ENCODE measurements at regions not wholly inside any gene's neighbourhood (a gene's known extent, or its start where the extent isn't known, plus 50 kb on each side); places are given as distances from the start of the nearest gene placed in this dataset.

- intact Hi-C loops (cut with DNase I, micrococcal nuclease): no loop called here
- DNase-seq (no peak), ATAC-seq (no peak)
Observed at GRCh38 chr9:88923653-88924288, 67.5 kb upstream of the S1PR3 start.

- ATAC-seq (no peak), DNase-seq (no peak)
- intact Hi-C loops (cut with DNase I, micrococcal nuclease): no loop called here
Observed at GRCh38 chr9:88925481-88925880, 65.8 kb upstream of the S1PR3 start.

GRCh38 chr9:88926781-88927505 lies 64.3 kb upstream of the S1PR3 start:
- intact Hi-C loops (cut with DNase I, micrococcal nuclease): no loop called here
- no peak for ATAC-seq

DNA sequence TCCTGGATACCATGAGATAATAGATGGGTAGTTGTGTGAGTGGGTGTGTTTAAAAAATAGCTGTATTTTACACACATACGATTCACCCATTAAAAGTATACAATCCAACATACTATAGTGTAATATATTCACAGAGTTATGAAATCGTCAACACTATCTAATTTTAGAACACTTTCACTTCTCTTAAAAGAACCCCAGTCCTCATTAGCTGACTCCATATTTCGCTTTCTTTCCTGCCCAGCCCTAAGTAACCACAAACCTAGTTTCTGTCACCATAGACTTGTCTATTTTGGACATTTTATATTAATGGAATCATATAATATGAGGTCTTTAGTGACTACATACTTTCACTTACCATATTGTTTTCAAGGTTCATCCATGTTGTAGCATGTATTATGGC lies 63.8 kb upstream of the S1PR3 start:
- intact Hi-C loops (cut with DNase I, micrococcal nuclease): no loop called here
- DNase-seq (no peak), ATAC-seq (no peak)

More at GRCh38 chr9:88926781-88927505, 64.3 kb upstream of the S1PR3 start:
- no peak for DNase-seq

- ATAC-seq (no peak), DNase-seq (no peak)
- intact Hi-C loops (cut with DNase I, micrococcal nuclease): no loop called here
Observed at GRCh38 chr9:88930716-88931115, 60.6 kb upstream of the S1PR3 start.

DNA sequence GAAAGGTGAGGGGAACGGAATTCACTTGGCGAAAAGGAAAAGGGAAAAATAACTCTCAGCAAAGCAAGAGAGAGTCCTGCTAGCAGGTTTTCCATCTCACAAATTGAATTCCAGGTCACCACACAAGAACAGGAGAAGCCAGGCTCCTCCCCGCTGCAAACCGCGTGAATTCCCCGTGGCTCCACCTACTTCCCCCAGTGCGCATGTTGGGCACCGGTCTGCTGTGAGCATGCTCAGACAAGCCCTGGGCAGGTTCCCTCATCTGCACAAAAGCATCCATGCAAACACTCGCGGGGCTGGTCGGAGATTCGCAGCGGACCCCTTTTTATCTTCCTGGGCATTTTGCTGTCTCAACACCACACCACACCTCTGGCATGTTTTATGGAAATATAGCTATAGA lies 58.5 kb upstream of the S1PR3 start:
- ATAC-seq (no peak), DNase-seq (no peak)
- intact Hi-C loops (cut with DNase I, micrococcal nuclease): no loop called here

DNA sequence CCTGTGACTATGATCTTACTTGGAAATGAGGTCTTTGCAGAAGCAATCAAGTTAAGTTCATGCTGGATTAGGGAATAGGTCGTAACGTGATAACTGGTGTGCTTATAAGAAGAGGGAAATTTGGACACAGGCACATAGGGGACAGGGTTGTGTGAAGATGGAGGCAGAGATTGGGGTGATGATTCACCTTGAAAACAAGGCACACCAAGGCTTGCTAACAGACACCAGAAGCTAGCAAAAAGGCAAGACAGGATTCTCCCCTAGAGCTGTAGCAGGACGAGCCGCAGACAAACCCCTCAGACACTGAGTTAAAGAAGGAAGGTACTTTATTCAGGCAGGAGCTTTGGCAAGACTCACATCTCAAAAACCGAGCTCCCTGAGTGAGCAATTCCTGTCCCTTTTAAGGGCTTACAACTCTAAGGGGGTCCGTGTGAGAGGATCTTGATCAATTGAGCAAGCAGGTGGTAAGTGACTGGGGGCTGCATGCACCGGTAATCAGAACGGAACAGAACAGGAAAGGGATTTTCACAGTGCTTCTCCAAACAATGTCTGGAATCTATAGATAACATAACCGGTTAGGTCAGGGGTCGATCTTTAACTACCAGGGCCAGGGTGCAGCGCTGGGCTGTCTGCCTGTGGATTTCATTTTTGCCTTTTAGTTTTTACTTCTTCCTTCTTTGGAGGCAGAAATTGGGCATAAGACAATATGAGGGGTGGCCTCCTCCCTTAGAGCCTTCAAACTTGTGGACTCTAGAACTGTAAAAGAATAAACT lies 57.5 kb upstream of the S1PR3 start:
- no peak for DNase-seq
- ATAC-seq: no peak

DNA sequence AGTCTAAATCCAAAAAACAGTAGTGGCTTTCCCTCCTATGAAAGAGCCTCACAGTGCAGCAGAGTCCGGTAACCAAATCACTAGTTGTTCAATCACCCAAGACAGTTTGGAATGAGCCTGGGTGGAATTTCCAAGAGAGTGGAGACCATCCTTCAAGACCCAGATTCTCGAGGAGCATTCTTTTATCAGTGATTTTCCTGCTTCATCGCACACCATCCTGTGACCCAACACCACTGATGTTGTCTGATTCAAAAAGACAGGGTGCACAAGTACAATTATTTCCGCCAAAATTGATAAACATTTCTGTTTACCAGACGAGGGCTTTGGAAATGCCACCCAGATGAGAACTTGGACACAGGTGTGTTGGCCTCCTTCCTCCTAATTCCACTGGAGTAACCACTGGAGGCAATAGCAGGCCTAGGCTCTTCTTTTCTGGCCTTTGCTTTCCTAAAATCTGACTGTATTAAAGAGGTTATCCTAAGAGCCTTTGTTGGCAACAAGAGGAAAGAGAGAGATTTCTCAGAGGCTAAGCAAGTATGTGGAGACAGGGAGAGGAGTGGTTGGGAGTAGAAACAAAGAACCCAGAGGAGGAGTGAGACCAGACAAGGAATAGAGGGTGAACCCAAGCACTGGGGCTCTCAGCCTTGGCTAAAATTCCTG lies 56.3 kb upstream of the S1PR3 start:
- ATAC-seq: no peak
- intact Hi-C loops (cut with DNase I, micrococcal nuclease): no loop called here
- no peak for DNase-seq

More for the DNA sequence above, 57.5 kb upstream of the S1PR3 start:
- intact Hi-C loops (cut with DNase I, micrococcal nuclease): no loop called here

GRCh38 chr9:88936132-88936531 lies 55.1 kb upstream of the S1PR3 start:
- DNase-seq: no peak
- no peak for ATAC-seq
- intact Hi-C loops (cut with DNase I, micrococcal nuclease): no loop called here

GRCh38 chr9:88936668-88937067 lies 54.6 kb upstream of the S1PR3 start:
- DNase-seq (no peak), ATAC-seq (no peak)
- intact Hi-C loops (cut with DNase I, micrococcal nuclease): no loop called here

- ATAC-seq (no peak), DNase-seq (no peak)
- intact Hi-C loops (cut with DNase I, micrococcal nuclease): no loop called here
Observed at GRCh38 chr9:88937248-88937647, 54.0 kb upstream of the S1PR3 start.

DNA sequence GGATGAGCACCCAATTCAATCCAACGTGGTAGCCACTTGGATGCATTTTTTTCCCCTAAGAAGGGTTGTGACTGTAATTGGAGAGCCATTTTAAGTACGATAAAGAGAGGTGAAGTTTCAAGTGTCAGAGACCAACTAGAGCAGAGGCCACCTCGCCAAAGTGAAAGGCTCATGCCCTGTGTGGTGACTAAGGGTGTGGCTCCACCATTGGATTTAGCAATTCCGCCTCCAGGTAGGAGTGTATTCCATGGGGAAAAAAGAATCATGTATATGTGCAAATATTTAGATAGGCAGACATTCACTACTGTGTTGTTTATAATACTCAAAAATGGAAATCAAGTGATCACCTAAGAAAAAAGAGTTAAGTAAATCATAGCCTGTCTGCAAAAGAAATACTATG lies 53.1 kb upstream of the S1PR3 start:
- ATAC-seq: no peak
- DNase-seq: no peak
- intact Hi-C loops (cut with DNase I, micrococcal nuclease): no loop called here

Small RNA genes in the stretch of these regions (microRNA-seq; reads per million reads assigned to microRNA genes)
- 0 reads per million in 2 donors for gene MIR4289
